Right renal pelvis (tissue), 4 donors: ENCODE measurements at regions not wholly inside any gene's neighbourhood (a gene's known extent, or its start where the extent isn't known, plus 50 kb on each side); places are given as distances from the start of the nearest gene placed in this dataset.
"Not testable (repeated sequence)": the region's sequence is repeated elsewhere in the genome, so short reads cannot be mapped to it uniquely, and the experiment has no call there.

ENCODE experiments used
- DNase-seq, 4 donors: peaks; one replicate each; pipeline ENCODE4 v3.0.0-alpha.2; 2013; ENCODE audit warnings: low read depth in 4 of 4, low spot score in 3 of 4, missing footprints in 1 of 4

GRCh38 chr2:120511947-120512710 is 166.2 kb downstream of the INHBB start:
- DNase-seq, result no peak

DNA sequence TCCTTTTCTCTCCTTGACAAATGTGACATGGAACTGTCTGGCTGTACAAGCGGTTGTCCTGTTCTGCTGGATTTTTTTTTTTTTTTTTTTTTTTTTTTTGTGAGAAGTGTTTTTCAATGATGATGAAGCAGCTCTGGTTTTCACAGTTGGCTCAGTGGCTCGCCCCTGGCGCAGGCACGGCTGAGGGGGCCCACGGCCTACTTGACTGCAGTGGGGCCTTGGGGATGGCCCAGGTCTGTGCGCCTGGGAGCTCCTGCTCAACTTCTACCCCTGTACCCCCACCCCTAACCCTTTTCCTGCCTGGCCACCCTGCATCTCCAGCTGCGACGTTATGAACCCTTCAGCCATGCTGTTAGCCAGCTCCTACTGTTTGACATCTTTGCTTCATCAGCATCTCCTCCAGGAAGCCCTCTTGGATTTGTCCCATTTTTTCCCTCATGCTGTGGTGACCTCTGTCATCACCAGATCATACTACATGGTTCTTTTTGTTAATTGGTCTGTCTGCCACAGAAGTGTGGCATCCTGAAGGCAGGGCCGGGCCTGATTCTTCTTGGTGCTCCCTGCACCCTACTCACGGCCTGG is 167.9 kb downstream of the INHBB start:
- DNase-seq, result no peak

GRCh38 chr2:120514521-120514920 is 168.6 kb downstream of the INHBB start:
- no peak for DNase-seq

DNA sequence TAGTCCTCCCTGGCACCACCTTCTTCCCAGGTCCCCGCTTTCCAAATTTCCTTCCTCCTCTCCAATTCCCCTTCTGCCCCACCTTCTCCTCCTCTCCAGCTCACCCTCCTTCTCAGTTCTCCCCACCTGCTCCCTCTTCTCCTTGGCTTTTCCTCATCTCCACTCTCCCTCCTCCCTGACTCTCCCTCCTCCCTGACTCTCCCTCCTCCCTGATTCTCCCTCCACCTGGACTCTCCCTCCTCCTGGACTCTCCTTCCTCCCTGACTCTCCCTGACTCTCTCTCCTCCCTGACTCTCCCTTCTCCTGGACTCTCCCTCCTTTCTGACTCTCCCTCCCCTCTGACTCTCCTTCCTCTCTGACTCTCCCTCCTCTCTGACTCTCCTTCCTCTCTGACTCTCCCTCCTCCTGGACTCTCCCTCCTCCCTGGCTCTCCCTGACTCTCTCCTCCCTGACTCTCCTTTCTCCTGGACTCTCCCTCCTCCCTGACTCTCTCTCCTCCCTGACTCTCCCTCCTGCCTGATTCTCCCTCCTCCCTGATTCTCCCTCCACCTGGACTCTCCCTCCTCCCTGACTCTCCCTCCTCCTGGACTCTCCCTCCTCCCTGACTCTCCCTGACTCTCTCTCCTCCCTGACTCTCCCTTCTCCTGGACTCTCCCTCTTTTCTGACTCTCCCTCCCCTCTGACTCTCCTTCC is 169.3 kb downstream of the INHBB start:
- not testable (repeated sequence) for DNase-seq

DNA sequence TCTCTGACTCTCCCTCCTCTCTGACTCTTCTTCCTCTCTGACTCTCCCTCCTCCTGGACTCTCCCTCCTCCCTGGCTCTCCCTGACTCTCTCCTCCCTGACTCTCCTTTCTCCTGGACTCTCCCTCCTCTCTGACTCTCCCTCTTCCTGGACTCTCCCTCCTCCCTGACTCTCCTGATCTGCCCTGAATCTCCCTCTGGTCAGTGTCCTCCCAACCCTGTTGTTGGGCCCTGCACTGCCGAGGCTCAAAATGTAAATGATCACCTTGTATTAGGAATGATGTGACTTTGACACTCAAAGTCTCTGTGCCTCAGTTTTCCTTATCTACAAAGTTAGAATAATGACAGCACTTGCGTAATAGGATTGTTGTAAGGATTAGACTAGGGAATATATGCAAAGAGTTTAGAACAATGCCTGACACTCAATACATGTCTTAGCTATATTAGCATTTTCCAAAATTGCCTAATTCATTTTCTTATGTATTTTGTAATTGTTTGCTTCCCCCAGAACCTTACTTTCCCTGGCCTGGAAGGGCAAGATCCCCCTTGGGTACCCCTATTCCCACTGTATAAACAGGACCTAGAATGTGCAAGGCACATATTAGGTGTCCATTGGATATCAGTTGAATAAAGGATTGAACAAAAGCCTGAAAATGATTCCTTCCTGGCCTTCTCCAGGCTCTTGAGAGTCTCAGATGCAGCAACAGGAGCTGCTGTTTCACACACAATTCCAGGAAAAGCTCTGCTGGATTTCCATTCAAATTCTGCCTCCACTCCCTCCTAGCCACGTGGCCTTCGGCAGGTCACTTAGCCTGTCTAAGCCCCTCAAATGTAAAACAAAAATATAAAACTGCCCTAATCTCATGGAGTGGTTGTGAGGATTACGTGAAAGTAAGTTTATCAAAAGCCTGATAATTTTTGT is 170.1 kb downstream of the INHBB start:
- no peak for DNase-seq

- peak in 1 of 4 donors; percentile 17 for DNase-seq
These were observed 170.9 kb downstream of the INHBB start for GRCh38 chr2:120516679-120517314.

- no peak for DNase-seq
These were observed 172.0 kb downstream of the INHBB start for GRCh38 chr2:120517751-120518469.

DNA sequence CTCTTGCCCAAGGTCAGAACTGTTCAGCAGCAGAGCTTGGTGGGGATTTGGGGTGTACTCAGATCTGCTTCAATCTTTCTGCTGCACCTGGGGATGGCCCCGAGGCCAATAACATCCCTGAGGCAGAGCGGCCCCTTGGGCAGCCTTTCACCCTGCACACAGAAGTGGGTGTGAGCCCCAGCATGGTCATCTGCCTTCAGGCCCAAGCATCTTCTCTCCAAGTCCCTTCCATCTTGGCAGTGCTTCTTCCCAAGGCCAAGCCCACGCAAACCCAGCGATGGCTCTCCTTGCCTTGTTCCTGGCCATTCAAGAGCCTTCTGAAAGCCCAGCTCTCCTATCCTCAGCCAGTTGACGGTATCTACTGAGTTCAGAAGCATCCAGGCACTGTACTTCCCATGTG is 172.9 kb downstream of the INHBB start:
- no peak for DNase-seq

- DNase-seq, result no peak
These were observed 173.5 kb downstream of the INHBB start for GRCh38 chr2:120519469-120519868.

DNA sequence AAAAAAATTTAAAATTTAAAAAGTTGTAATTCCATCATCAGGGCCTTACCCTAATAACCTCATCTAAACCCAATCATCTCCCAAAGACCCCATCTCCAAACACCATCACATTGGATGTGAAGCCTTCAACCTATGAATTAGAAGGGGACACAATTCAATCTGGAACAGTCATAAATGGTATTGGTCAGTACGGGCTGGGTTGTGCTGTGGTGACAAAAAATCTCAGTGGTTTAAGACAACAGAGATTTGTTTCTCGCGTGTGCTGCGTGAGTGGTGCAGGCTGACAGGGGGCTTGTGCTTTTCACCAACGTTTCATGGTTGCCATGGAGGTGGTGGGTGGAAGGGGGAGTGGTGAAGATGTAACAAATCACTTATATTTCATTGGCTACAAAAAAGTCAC is 174.5 kb downstream of the INHBB start:
- no peak for DNase-seq

DNA sequence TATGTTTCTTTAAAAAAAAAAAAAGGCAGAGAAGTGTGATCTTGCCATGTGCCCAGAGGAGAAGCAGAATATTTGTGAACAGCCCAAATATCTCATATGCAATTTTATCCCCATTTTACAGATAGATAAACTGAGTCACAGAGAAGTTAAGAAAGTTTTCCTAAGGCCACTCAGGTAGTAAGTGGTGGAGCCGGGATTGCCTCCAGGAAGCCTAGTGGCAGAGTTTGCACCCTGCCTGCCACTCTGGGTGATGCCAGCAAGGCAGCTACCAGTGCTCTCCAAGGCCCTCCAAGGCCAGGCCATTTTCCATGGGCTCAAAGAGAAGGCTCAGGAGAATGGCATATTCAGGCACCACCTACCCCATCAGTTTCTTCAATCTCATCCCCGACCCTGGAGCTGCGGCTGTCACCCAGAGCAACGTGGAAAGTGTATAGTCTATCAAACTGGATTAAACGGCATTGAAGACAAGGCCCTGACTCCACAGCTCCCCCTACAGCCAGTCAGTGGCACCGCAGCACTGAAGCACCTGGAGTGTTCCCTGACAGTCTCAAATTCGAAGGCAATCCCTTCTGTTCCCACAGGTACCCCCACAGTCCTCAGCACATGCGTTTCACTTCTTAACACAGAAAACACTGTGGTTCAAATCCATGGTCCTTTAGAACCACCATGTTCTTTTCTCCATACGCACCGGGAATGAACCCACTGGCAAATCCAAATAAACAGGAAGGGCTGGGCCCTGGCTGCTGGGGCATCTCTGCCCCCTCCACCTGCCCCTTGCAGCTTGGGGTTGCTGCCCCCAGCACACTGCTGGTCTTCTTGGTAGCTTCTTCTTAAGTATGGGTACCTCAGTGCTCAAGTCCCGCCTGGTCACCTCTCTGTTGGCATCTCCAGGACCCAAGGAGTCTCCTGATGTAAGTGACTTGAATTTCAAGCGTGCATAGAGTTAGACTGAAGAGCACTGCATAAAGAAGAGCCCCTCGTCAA is 175.3 kb downstream of the INHBB start:
- DNase-seq, result no peak

GRCh38 chr2:120522151-120522751 is 176.3 kb downstream of the INHBB start:
- DNase-seq, result no peak

GRCh38 chr2:120523766-120524165 is 177.8 kb downstream of the INHBB start:
- no peak for DNase-seq

DNA sequence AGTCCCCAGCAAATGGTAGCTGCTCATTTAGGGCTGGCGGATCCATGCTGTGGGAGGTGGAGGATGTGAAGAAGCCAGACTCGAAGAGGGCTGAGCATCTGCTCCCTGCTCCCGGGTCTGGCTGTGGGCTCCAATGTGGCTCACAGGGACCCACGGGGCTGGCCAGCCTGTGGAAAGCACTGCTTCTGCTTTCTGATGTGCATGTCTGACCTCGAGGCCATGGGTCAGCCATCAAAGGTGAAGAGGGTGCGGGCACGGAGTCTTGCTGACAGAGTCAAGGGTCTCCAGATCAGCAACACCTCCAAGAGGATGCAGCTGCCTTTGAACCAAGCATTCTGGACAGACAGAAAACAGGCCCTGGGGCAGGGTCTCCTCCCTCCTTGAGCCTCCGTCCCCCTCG is 178.2 kb downstream of the INHBB start:
- DNase-seq, result no peak

- no peak for DNase-seq
These were observed 179.4 kb downstream of the INHBB start for GRCh38 chr2:120525056-120526046.

GRCh38 chr2:120526047-120526562 is 180.2 kb downstream of the INHBB start:
- DNase-seq, result no peak
